GM19328 (cell line): ENCODE measurements at regions not wholly inside any gene's neighbourhood (a gene's known extent, or its start where the extent isn't known, plus 50 kb on each side); places are given as distances from the start of the nearest gene placed in this dataset.

Experiments
- ATAC-seq: cut with Tn5 transposase; IDR thresholded peaks from one replicate; pipeline ENCODE4 v1.9.1; 2021; ENCODE audit warnings: mild to moderate bottlenecking, moderate library complexity; ENCODE audit not compliant: unreplicated experiment

DNA sequence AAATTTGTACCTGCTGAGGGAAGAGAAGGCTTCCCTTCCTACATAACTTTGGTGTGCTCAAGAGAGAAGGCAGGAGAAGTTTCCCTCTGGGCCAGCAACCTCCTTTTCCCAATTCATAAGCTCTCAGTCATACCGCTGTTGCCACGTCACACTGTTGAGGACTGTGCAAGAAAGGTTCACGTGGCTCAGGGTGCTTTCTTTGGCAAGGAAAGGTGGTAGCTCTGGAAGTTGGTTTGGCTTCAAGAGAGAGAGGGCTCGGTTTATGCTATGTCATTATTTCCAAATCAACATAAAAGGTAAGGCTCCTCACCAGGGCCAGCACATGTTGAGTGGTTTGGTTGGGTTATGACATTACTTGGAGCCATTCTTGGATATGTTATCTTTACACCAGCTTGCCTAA is 77.3 kb downstream of the TNFSF18 start:
- ATAC-seq = no peak

DNA sequence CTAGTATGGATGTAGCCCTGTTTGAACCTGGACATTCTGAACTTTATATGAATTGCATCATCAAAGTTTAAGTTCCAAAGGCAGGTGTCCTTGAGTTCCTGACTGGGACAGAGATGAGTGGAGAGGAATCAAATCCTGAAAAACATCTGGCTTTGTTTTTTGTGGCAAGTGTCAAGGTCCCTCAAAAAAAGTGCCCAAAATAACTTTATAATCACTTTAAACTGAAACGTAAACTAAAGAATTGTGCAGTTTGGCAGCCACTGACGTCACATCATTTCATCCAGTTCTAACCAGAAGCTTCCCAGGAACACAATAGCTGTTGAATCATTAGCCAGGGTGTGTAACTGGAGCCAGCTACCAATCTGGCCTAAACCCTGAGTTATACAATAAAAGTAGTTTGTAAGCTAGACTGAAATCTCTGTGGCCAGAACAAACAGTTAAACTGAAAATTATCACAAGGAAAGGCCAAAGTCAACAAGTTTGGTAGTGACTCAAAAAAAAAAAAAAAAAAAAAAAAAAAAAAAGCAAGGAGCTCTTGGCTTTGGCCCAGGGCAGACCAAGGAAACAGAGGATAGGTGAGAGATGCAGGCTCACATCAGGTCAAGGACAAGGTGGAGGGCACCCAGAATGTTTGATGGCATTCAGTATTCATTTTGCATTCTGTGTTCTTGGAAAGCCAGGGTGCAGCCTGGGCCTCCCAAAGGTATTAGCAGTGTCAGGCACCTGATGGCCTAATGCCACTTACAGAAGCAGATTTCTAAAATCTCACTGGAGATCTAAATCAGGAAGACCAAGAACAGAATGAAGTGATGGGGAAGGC is 74.3 kb downstream of the TNFSF18 start:
- no peak for ATAC-seq

DNA sequence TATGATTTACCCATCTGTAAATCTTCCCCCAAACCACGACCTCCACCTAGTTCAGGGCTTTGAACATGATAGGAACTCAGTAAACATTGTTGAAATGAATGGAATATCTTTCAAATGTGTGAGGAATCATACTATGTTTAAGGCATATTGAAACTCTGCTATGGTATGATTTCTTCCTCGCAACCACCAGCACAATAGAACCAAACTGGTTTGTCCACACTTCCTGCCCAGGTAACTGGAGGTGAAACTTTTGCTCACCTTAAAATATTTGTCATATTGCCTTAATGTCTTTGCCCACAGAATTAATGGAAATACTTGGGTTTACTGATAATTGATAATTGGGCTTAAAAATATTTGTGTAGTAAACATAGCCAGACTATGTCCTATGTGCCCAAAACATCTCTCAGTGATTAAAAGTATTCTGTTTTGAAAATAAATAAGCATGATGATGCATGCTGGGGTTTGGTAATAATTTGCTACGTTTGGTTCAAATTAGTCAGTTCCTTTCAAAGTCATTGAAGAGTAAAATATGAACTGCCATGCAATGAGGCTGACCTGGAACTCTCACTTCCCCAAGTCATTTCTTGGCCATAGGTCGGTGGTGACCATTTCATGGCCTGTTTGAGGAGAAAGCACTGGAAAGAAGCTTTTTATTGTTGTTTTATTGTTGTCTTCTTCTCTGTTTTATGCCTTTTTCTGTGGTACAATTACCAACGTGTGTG is 73.3 kb downstream of the TNFSF18 start:
- no peak for ATAC-seq

DNA sequence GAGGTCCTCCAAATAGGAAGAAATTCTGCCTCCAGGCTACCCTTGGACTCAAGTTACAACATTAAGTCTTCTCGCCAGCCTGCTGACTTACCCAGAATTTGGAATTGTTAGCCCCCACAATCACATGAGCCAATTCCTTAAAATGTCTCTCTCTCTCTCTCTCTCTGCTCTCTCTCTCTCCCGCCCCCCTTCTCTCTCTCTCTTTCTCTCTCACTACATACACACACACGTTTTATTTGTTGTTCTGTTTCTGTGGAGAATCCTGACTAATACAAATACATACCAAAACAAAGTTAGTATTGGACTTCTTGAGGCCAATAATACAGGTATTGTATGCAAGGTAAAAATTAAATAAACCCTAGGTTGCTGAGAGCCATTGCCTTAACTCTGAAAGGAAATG is 72.1 kb downstream of the TNFSF18 start:
- ATAC-seq = no peak

DNA sequence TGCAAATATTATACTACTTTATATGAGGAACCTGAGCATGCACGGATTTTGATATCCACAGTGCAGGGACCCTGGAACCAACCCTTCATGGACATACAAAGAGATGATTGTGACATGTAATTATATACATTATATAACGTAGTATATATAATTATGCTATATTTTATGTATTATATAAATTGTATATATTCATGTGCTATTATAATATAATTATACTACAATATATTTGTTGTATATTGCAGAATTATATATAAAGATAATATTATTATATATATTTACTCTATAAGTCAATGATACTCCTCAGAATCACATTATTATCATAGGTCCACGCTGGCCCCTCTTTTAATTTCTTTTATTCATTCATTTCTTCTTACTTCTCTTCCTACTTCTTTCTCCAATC is 70.9 kb downstream of the TNFSF18 start:
- no peak for ATAC-seq

DNA sequence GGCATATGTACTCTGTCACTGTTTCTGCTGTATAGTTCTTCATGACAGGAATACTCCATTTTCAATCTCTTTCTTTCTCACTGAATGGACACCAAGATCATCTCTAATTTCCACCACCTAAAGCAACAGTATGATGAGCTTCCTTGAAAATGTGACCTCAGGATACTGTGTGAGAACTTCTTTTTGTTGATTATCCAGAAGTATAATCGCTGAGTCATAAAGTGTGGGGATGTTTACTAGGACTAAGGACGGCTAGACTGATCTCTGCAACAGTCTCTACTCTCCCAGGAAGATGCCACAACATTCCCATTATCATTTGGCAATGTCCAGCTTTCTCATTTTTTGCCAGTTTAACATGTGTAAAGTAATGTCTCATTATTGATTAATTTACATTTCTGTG is 70.3 kb downstream of the TNFSF18 start:
- no peak for ATAC-seq

DNA sequence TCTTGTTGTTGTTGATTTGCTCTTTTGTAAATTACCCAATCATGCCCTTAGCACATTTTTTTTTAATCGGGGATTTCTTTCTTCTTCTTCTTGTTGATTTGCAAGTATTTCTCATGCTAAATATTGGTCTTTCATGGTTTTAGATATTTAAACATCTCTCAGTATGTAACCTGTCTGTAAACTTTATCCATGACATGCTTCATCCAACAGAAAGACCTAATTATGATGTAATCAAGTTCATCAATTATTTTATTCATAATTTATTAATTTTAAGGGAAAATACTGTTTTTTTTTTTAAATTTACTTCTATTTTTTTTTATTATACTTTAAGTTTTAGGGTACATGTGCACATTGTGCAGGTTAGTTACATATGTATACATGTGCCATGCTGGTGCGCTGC is 69.8 kb downstream of the TNFSF18 start:
- no peak for ATAC-seq
